ENCODE measurements at regions not wholly inside any gene's neighbourhood (a gene's known extent, or its start where the extent isn't known, plus 50 kb on each side); places are given as distances from the start of the nearest gene placed in this dataset.

DNA sequence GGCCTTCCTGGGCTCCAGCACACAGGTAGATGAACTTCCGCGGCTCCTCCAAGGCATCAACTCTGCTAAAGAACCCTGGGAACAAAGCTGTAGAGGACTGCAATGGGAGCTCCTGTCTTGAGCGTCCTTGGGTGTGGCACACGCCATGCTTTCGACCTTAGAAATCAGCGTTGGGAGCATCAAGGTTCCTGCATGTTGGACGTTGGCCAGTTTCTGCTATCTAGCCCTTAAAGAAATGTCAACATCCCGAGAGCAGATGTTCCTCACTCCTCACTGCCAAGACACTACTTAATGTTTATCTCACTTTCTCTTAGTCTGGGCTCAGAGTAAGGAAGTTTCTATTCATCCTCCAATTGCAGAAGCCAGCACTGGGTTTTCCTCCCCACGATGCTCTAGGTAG, 70.6 kb upstream of the MEDAG start:
- TF ChIP-seq POLR2A (IDR thresholded peaks at IDR 0.05), result no peak
- no peak for TF ChIP-seq CTCF (IDR thresholded peaks at IDR 0.05)
